GM06990 (cell line): ENCODE measurements at regions not wholly inside any gene's neighbourhood (a gene's known extent, or its start where the extent isn't known, plus 50 kb on each side); places are given as distances from the start of the nearest gene placed in this dataset.
A peak's percentile ranks its signal among the peaks of the same experiment; 100 is the strongest.

Source experiments
- DNase-seq: peaks from one replicate; pipeline ENCODE4 v3.0.0-alpha.2; 2011; ENCODE audit not compliant: insufficient read length; ENCODE audit errors: extremely low read depth
- H3K27me3 ChIP-seq: replicated peaks from 2 replicates; pipeline ENCODE4 v1.6.0; 2011; ENCODE audit warnings: low read length; ENCODE audit not compliant: control insufficient read depth, insufficient read depth
- H3K36me3 ChIP-seq: 2 replicates; pipeline ENCODE4 v1.5.1; 2011; ENCODE audit warnings: low read length; ENCODE audit not compliant: control insufficient read depth, insufficient read depth
- H3K4me3 ChIP-seq: replicated peaks from 2 replicates; pipeline ENCODE4 v1.5.1; 2011; ENCODE audit warnings: low read depth, mild to moderate bottlenecking, control low read depth, low read length
- CTCF ChIP-seq: IDR thresholded peaks from 2 replicates; pipeline ENCODE4 v1.5.1; 2011; ENCODE audit warnings: low read length, control low read depth, mild to moderate bottlenecking, inconsistent platforms; ENCODE audit not compliant: insufficient read depth, poor library complexity, severe bottlenecking

- H3K36me3 ChIP-seq: no peaks in the 10 kb centered on the region
- H3K4me3 ChIP-seq: no peak overlapping the region
- no peak for TF ChIP-seq CTCF
- no peak for DNase-seq
- no peaks in the 10 kb centered on the region for H3K27me3 ChIP-seq
These were observed 208.7 kb upstream of the SLC35G4 start for GRCh38 chr18:11400703-11401102.

GRCh38 chr18:11398625-11399024, 210.8 kb upstream of the SLC35G4 start:
- no peaks in the 10 kb centered on the region for H3K27me3 ChIP-seq
- TF ChIP-seq CTCF: peak; percentile 26

GRCh38 chr18:11392980-11393885, 216.2 kb upstream of the SLC35G4 start:
- Histone ChIP-seq H3K36me3 (no peaks in the 10 kb centered on the region), H3K4me3 (no peak overlapping the region), H3K27me3 (no peaks in the 10 kb centered on the region; the same call in 1 of the 2 replicates)
- DNase-seq: no peak
- TF ChIP-seq CTCF: no peak

More at GRCh38 chr18:11398625-11399024, 210.8 kb upstream of the SLC35G4 start:
- H3K36me3 ChIP-seq: no peaks in the 10 kb centered on the region
- no peak for DNase-seq
- H3K4me3 ChIP-seq: no peak overlapping the region

- H3K36me3 ChIP-seq: no peaks in the 10 kb centered on the region
- no peaks in the 10 kb centered on the region; the same call in 1 of the 2 replicates for H3K27me3 ChIP-seq
- no peak overlapping the region for H3K4me3 ChIP-seq
- no peak for DNase-seq
- no peak for TF ChIP-seq CTCF
These were observed 217.1 kb upstream of the SLC35G4 start for GRCh38 chr18:11392292-11392691.

- no peak for DNase-seq
- Histone ChIP-seq H3K27me3 (no peaks in the 10 kb centered on the region; the same call in 1 of the 2 replicates), H3K36me3 (no peaks in the 10 kb centered on the region), H3K4me3 (no peak overlapping the region)
- TF ChIP-seq CTCF: no peak
These were observed 217.7 kb upstream of the SLC35G4 start for GRCh38 chr18:11391661-11392060.
